NT2/D1 (cell line): ENCODE measurements at regions not wholly inside any gene's neighbourhood (a gene's known extent, or its start where the extent isn't known, plus 50 kb on each side); places are given as distances from the start of the nearest gene placed in this dataset.

Experiments used
- DNase-seq: peaks from one replicate; pipeline ENCODE4 v3.0.0-alpha.2; 2011; ENCODE audit warnings: low read depth, low spot score
- H3K27me3 ChIP-seq: 2 replicates; pipeline ENCODE4 v1.6.0; 2011; ENCODE audit warnings: mild to moderate bottlenecking; ENCODE audit not compliant: insufficient read length, insufficient read depth
- H3K36me3 ChIP-seq: 2 replicates; pipeline ENCODE4 v1.6.1; 2011; ENCODE audit warnings: mild to moderate bottlenecking, low read length, mixed read lengths; ENCODE audit not compliant: insufficient read depth, insufficient read length
- H3K4me1 ChIP-seq: 2 replicates; pipeline ENCODE4 v1.5.1; 2011; ENCODE audit not compliant: insufficient read depth, insufficient read length
- H3K4me3 ChIP-seq: 2 replicates; pipeline ENCODE4 v1.5.1; 2011; ENCODE audit warnings: low read depth; ENCODE audit not compliant: insufficient read length
- H3K9ac ChIP-seq: 2 replicates; pipeline ENCODE4 v1.6.0; 2011; ENCODE audit warnings: low read depth; ENCODE audit not compliant: insufficient read length
- H3K9me3 ChIP-seq: 2 replicates; pipeline ENCODE4 v1.5.1; 2011; ENCODE audit warnings: mild to moderate bottlenecking, low read length; ENCODE audit not compliant: insufficient read depth
- SUZ12 ChIP-seq: IDR thresholded peaks from 2 replicates; pipeline ENCODE4 v1.6.1; 2011; ENCODE audit not compliant: insufficient read length, insufficient read depth; ENCODE audit errors: extremely low read depth
- YY1 ChIP-seq: IDR thresholded peaks from 2 replicates; pipeline ENCODE4 v1.6.1; 2011; ENCODE audit not compliant: insufficient read length, insufficient read depth
- ZNF274 ChIP-seq: IDR thresholded peaks from 2 replicates; pipeline ENCODE4 v1.6.1; 2011; ENCODE audit warnings: mild to moderate bottlenecking, low read depth, low read length

- no peaks in the 10 kb centered on the region for H3K9me3 ChIP-seq
- no peaks in the 10 kb centered on the region for H3K27me3 ChIP-seq
- DNase-seq, result no peak
- TF ChIP-seq ZNF274 (no peak), SUZ12 (no peak), YY1 (no peak)
- no peaks in the 10 kb centered on the region for H3K4me1 ChIP-seq
- no peak overlapping the region for H3K9ac ChIP-seq
- H3K4me3 ChIP-seq, result no peak overlapping the region
- no peaks in the 10 kb centered on the region for H3K36me3 ChIP-seq
These were observed 101.2 kb upstream of the TIAM2 start for GRCh38 chr6:154893917-154894316.

GRCh38 chr6:154894902-154895301 lies 100.2 kb upstream of the TIAM2 start:
- no peak overlapping the region for H3K9ac ChIP-seq
- no peaks in the 10 kb centered on the region for H3K27me3 ChIP-seq
- H3K4me3 ChIP-seq, result no peak overlapping the region
- H3K9me3 ChIP-seq, result no peaks in the 10 kb centered on the region
- no peaks in the 10 kb centered on the region for H3K4me1 ChIP-seq
- H3K36me3 ChIP-seq, result no peaks in the 10 kb centered on the region
- no peak for DNase-seq
- TF ChIP-seq YY1, result no peak
- TF ChIP-seq ZNF274, result no peak
- no peak for TF ChIP-seq SUZ12

GRCh38 chr6:154895841-154896240 lies 99.3 kb upstream of the TIAM2 start:
- Histone ChIP-seq H3K36me3 (no peaks in the 10 kb centered on the region), H3K9ac (no peak overlapping the region), H3K4me1 (no peaks in the 10 kb centered on the region), H3K4me3 (no peak overlapping the region), H3K9me3 (no peaks in the 10 kb centered on the region), H3K27me3 (no peaks in the 10 kb centered on the region)
- DNase-seq, result no peak
- no peak for TF ChIP-seq SUZ12
- TF ChIP-seq ZNF274, result no peak
- no peak for TF ChIP-seq YY1

- Histone ChIP-seq H3K27me3 (no peaks in the 10 kb centered on the region), H3K36me3 (no peaks in the 10 kb centered on the region), H3K4me1 (no peaks in the 10 kb centered on the region), H3K9ac (no peak overlapping the region), H3K4me3 (no peak overlapping the region), H3K9me3 (no peaks in the 10 kb centered on the region)
- no peak for DNase-seq
- TF ChIP-seq ZNF274 (no peak), YY1 (no peak), SUZ12 (no peak)
These were observed 96.3 kb upstream of the TIAM2 start for GRCh38 chr6:154898821-154899220.

GRCh38 chr6:154899824-154900463 lies 95.2 kb upstream of the TIAM2 start:
- no peak for TF ChIP-seq SUZ12
- no peak for TF ChIP-seq ZNF274
- TF ChIP-seq YY1, result no peak
- no peak for DNase-seq
- no peaks in the 10 kb centered on the region for H3K36me3 ChIP-seq
- no peak overlapping the region for H3K9ac ChIP-seq
- H3K4me3 ChIP-seq, result no peak overlapping the region
- H3K9me3 ChIP-seq, result no peaks in the 10 kb centered on the region
- H3K27me3 ChIP-seq, result no peaks in the 10 kb centered on the region
- H3K4me1 ChIP-seq, result no peaks in the 10 kb centered on the region

GRCh38 chr6:154901876-154902552 lies 93.1 kb upstream of the TIAM2 start:
- no peak overlapping the region for H3K9ac ChIP-seq
- peaks cover 2% of the 10 kb centered on the region for H3K4me1 ChIP-seq
- no peaks in the 10 kb centered on the region for H3K27me3 ChIP-seq
- H3K36me3 ChIP-seq, result no peaks in the 10 kb centered on the region
- no peak overlapping the region for H3K4me3 ChIP-seq
- no peak for DNase-seq
- TF ChIP-seq YY1, result no peak
- TF ChIP-seq ZNF274, result no peak
- no peak for TF ChIP-seq SUZ12
- H3K9me3 ChIP-seq, result no peaks in the 10 kb centered on the region

GRCh38 chr6:154907291-154907690 lies 87.8 kb upstream of the TIAM2 start:
- Histone ChIP-seq H3K9me3 (no peaks in the 10 kb centered on the region), H3K4me3 (no peak overlapping the region), H3K4me1 (peaks cover 2% of the 10 kb centered on the region), H3K9ac (no peak overlapping the region), H3K27me3 (no peaks in the 10 kb centered on the region), H3K36me3 (no peaks in the 10 kb centered on the region)
- no peak for TF ChIP-seq YY1
- TF ChIP-seq SUZ12, result no peak
- no peak for DNase-seq

GRCh38 chr6:154908723-154909122 lies 86.4 kb upstream of the TIAM2 start:
- Histone ChIP-seq H3K4me3 (no peak overlapping the region), H3K4me1 (peaks cover 2% of the 10 kb centered on the region), H3K27me3 (no peaks in the 10 kb centered on the region), H3K36me3 (no peaks in the 10 kb centered on the region), H3K9me3 (no peaks in the 10 kb centered on the region), H3K9ac (no peak overlapping the region)
- DNase-seq, result no peak
- TF ChIP-seq SUZ12, result no peak
